Endothelial cell of umbilical vein (primary cell): ENCODE measurements at regions not wholly inside any gene's neighbourhood (a gene's known extent, or its start where the extent isn't known, plus 50 kb on each side); places are given as distances from the start of the nearest gene placed in this dataset.
"Not testable (repeated sequence)": the region's sequence is repeated elsewhere in the genome, so short reads cannot be mapped to it uniquely, and the experiment has no call there.

ENCODE experiments used
- BruUV-seq: library from RNA; stranded (reverse); fragments of 400-500 nt; replicated peaks from 2 replicates; lab custom pipeline; 2021; lab: Mats Ljungman, UMichigan
- CTCF ChIA-PET: fragments of 300-600, 350-600 bp; sonication (Branson Sonifier 250); formaldehyde crosslinking; loops from one replicate; lab custom pipeline; 2021; ENCODE audit warnings: antibody characterized with exemption, inconsistent platforms; lab: Charles Lee
- POLR2A ChIA-PET: fragments of 300-600, 350-600 bp; sonication (Branson Sonifier 250); formaldehyde crosslinking; loops from one replicate; lab custom pipeline; 2021; ENCODE audit warnings: antibody characterized with exemption, inconsistent platforms; lab: Charles Lee
- DNase-seq: peaks from one replicate; pipeline ENCODE4 v3.0.0-alpha.2; 2011; ENCODE audit warnings: low read depth, low spot score
- FAIRE-seq: peaks from 2 replicates; lab custom pipeline; 2011; peaks lifted over from hg19 to GRCh38; lab: Jason Lieb, UNC
- H2AFZ ChIP-seq: 2 replicates; pipeline ENCODE4 v1.6.0; 2012; ENCODE audit warnings: low read depth, low read length, control low read depth, inconsistent platforms
- H3K27ac ChIP-seq: 2 replicates; pipeline ENCODE4 v1.5.1; 2011; ENCODE audit warnings: low read depth, mild to moderate bottlenecking, control low read depth, low read length, moderate library complexity; ENCODE audit not compliant: insufficient read depth
- H3K27me3 ChIP-seq, 2 experiments: 2 replicates each; pipeline versions ENCODE4 v1.6.0 to v1.6.1; 2011; ENCODE audit warnings: low read length in 2 of 2, mixed read lengths in 1 of 2; ENCODE audit not compliant: control insufficient read depth in 2 of 2, insufficient read depth in 2 of 2
- H3K36me3 ChIP-seq, 2 experiments: 2 replicates in 1 of 2; 3 replicates in 1 of 2; pipeline ENCODE4 v1.5.1; 2011; ENCODE audit warnings: low read length in 2 of 2, mild to moderate bottlenecking in 1 of 2, moderate library complexity in 1 of 2; ENCODE audit not compliant: control insufficient read depth in 2 of 2, insufficient read depth in 2 of 2; ENCODE audit errors: extremely low read depth in 1 of 2
- H3K4me1 ChIP-seq: 3 replicates; pipeline ENCODE4 v1.5.1; 2011; ENCODE audit warnings: mild to moderate bottlenecking, low read length; ENCODE audit not compliant: control insufficient read depth, insufficient read depth; ENCODE audit errors: extremely low read depth
- H3K4me2 ChIP-seq: 2 replicates; pipeline ENCODE4 v1.6.1; 2011; ENCODE audit warnings: low read length, control low read depth, mixed read lengths; ENCODE audit not compliant: insufficient read depth
- H3K4me3 ChIP-seq, 3 experiments: fragments of 200-600 bp in 1 of 3; sonication (generic), shearing (Covaris generic) in 1 of 3; replicated peaks in 1 of 3; 2 replicates each; pipeline ENCODE4 v1.5.1; 2011 to 2016; ENCODE audit warnings: control low read depth in 3 of 3, low read length in 3 of 3, mild to moderate bottlenecking in 2 of 3, inconsistent platforms in 1 of 3, low read depth in 1 of 3, moderate library complexity in 1 of 3; ENCODE audit not compliant: insufficient read depth in 1 of 3
- H3K79me2 ChIP-seq: 2 replicates; pipeline ENCODE4 v1.6.0; 2012; ENCODE audit warnings: low read length, inconsistent platforms; ENCODE audit not compliant: control insufficient read depth, insufficient read depth
- H3K9ac ChIP-seq: replicated peaks from 2 replicates; pipeline ENCODE3; 2011; ENCODE audit warnings: low read length, control low read depth; ENCODE audit not compliant: insufficient read depth; ENCODE audit errors: extremely low read depth
- H3K9me1 ChIP-seq: replicated peaks from 3 replicates; pipeline ENCODE4 v1.6.0; 2011; ENCODE audit warnings: mild to moderate bottlenecking, low read length; ENCODE audit not compliant: control insufficient read depth, insufficient read depth; ENCODE audit errors: extremely low read depth
- H3K9me3 ChIP-seq: replicated peaks from 2 replicates; pipeline ENCODE4 v1.5.1; 2012; ENCODE audit warnings: low read length, inconsistent platforms; ENCODE audit not compliant: control insufficient read depth, insufficient read depth
- H4K20me1 ChIP-seq: replicated peaks from 2 replicates; pipeline ENCODE3; 2011; ENCODE audit warnings: mild to moderate bottlenecking, low read length; ENCODE audit not compliant: control insufficient read depth, insufficient read depth; ENCODE audit errors: extremely low read depth
- FOS ChIP-seq: IDR thresholded peaks from 2 replicates; pipeline ENCODE4 v1.6.1; 2011; ENCODE audit warnings: mild to moderate bottlenecking, low read length, moderate library complexity, borderline replicate concordance; ENCODE audit not compliant: insufficient read depth
- JUN ChIP-seq: IDR thresholded peaks from 2 replicates; pipeline ENCODE4 v1.6.1; 2011; ENCODE audit warnings: borderline replicate concordance, low read depth; ENCODE audit not compliant: insufficient read length, insufficient read depth
- MYC ChIP-seq: IDR thresholded peaks from one replicate; pipeline ENCODE4 v1.6.1; 2011; ENCODE audit warnings: mild to moderate bottlenecking, low read depth, low read length
- POLR2A ChIP-seq: IDR thresholded peaks from 2 replicates; pipeline ENCODE4 v1.6.1; 2012; ENCODE audit warnings: low read depth, mild to moderate bottlenecking, control low read depth, low read length
- POLR2AphosphoS5 ChIP-seq: IDR thresholded peaks from 2 replicates; pipeline ENCODE4 v1.6.1; 2012; ENCODE audit warnings: low read depth, mild to moderate bottlenecking, control low read depth, low read length, moderate library complexity; ENCODE audit not compliant: insufficient read depth
- dilution Hi-C: fragments of 300-500 bp; cut with MboI; formaldehyde crosslinking; loops from one replicate; pipeline ENCODE4 v1.15.0; 2019; ENCODE audit warnings: low sequenced_read_pairs; ENCODE audit not compliant: extremely low pct_ligation_motif_present
- intact Hi-C: fragments of 100-400 bp; cut with micrococcal nuclease; formaldehyde crosslinking; loops from one replicate; pipeline ENCODE4 v1.10.0; 2022

GRCh38 chr17:54452666-54453348 lies 447.8 kb upstream of the TOM1L1 start:
- FAIRE-seq (no peak), DNase-seq (no peak)
- Histone ChIP-seq H3K4me2 (no peak overlapping the region), H2AFZ (no peak overlapping the region), H3K4me3 (no peak overlapping the region), H4K20me1 (no peaks in the 10 kb centered on the region), H3K9me3 (peaks cover 5% of the 10 kb centered on the region), H3K36me3 (no peaks in the 10 kb centered on the region), H3K4me1 (no peaks in the 10 kb centered on the region), H3K27me3 (no peaks in the 10 kb centered on the region), H3K79me2 (no peaks in the 10 kb centered on the region), H3K27ac (no peak overlapping the region), H3K9ac (no peak overlapping the region), H3K9me1 (no peaks in the 10 kb centered on the region)
- POLR2A ChIA-PET, result no interaction called here
- CTCF ChIA-PET, result no interaction called here
- no TSS peak for BruUV-seq
- dilution Hi-C loops, result no loop called here
- intact Hi-C loops, result no loop called here
- TF ChIP-seq JUN, result no peak

GRCh38 chr17:54455251-54455868 lies 445.3 kb upstream of the TOM1L1 start:
- H4K20me1 ChIP-seq, result no peaks in the 10 kb centered on the region
- POLR2A ChIA-PET, result no interaction called here
- dilution Hi-C loops (no loop called here), intact Hi-C loops (no loop called here)
- DNase-seq (no peak), FAIRE-seq (no peak)
- no peak overlapping the region for H3K4me3 ChIP-seq
- no TSS peak for BruUV-seq
- H3K9me1 ChIP-seq, result no peaks in the 10 kb centered on the region
- H3K79me2 ChIP-seq, result no peaks in the 10 kb centered on the region
- H2AFZ ChIP-seq, result no peak overlapping the region
- no peak overlapping the region for H3K4me2 ChIP-seq
- CTCF ChIA-PET, result no interaction called here
- H3K27me3 ChIP-seq, result no peaks in the 10 kb centered on the region
- H3K27ac ChIP-seq, result no peak overlapping the region
- H3K9me3 ChIP-seq, result peaks cover 5% of the 10 kb centered on the region
- no peaks in the 10 kb centered on the region for H3K4me1 ChIP-seq
- TF ChIP-seq FOS (no peak), POLR2A (no peak), MYC (no peak), POLR2AphosphoS5 (no peak)
- H3K9ac ChIP-seq, result no peak overlapping the region
- no peaks in the 10 kb centered on the region for H3K36me3 ChIP-seq

- H4K20me1 ChIP-seq, intact Hi-C loops, POLR2A ChIA-PET, H3K27me3 ChIP-seq, BruUV-seq, H3K4me3 ChIP-seq, DNase-seq, H3K9me1 ChIP-seq, H3K4me1 ChIP-seq, H3K79me2 ChIP-seq, H3K4me2 ChIP-seq, CTCF ChIA-PET, H3K36me3 ChIP-seq, H2AFZ ChIP-seq, H3K9ac ChIP-seq, FAIRE-seq, dilution Hi-C loops, H3K27ac ChIP-seq, H3K9me3 ChIP-seq: not testable (repeated sequence)
These were observed 435.2 kb upstream of the TOM1L1 start for GRCh38 chr17:54465443-54465842.
